ENCODE measurements at regions not wholly inside any gene's neighbourhood (a gene's known extent, or its start where the extent isn't known, plus 50 kb on each side); places are given as distances from the start of the nearest gene placed in this dataset.
"Not testable (repeated sequence)": the region's sequence is repeated elsewhere in the genome, so short reads cannot be mapped to it uniquely, and the experiment has no call there.

GRCh38 chr3:26964836-26965235, 342.3 kb downstream of the LRRC3B start:
- no peak for DNase-seq (ENCODE audit: low spot score)

GRCh38 chr3:26967501-26967900, 344.9 kb downstream of the LRRC3B start:
- no peak for DNase-seq (ENCODE audit: low spot score)

- DNase-seq (ENCODE audit: low spot score), result no peak
Observed at GRCh38 chr3:26984416-26985390, 362.1 kb downstream of the LRRC3B start.

DNA sequence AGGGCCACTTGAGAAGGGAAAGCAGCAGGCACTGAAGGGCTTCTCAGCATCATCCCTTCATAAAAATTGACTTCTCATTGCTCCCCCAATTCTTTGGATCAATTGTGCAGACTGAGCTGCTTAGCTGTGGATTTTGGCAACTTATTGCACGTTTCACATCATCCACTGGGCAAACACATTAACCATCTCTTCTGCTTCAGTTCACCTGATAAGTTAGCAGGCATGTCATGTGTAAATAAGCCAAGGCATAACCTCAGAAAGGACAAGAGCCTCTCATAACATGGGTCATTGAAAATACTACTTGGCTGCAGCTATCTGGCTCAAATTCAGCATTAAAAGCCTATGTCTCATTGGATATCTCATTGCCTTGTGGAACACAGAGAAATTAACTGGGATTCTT, 366.5 kb downstream of the LRRC3B start:
- DNase-seq (ENCODE audit: low spot score), result no peak

DNA sequence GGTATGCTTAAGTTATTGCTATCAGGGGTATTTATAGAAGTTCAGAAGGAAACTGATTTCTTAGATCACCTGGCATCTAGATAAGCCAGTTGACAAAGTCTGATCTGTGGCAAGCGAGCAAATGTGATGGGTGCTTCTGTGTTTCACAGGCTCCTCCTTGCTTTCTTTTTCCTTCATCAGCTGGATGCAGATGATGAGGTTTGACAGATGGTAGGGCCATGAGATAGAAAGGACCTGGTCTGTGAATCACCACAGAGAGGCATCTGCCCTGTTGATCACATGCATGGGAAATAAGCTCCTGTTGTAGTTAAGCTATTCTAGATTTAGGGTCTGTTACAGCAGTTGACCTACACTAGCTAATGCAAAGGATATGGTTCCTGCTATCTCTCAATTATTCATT, 372.0 kb downstream of the NEK10 start:
- DNase-seq (ENCODE audit: low spot score), result no peak

DNA sequence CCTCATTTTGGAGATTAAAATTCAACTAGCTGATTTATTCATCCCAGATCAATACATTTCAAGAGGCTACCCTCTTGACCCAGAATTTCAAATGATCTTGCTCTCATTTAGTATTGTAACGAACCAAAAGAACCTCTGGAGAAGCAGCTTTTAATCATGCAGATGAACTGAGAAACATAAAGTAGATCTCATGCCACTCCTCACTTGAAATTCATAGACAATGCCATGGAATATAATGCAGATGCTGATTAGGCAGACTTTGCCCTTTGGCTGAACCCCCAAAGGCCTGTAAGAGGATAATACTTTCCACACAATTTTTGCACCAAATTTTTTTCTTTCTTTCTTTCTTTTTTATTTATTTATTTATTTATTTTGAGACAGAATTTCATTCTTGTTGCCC, 358.3 kb downstream of the NEK10 start:
- DNase-seq (ENCODE audit: low spot score), result no peak

DNA sequence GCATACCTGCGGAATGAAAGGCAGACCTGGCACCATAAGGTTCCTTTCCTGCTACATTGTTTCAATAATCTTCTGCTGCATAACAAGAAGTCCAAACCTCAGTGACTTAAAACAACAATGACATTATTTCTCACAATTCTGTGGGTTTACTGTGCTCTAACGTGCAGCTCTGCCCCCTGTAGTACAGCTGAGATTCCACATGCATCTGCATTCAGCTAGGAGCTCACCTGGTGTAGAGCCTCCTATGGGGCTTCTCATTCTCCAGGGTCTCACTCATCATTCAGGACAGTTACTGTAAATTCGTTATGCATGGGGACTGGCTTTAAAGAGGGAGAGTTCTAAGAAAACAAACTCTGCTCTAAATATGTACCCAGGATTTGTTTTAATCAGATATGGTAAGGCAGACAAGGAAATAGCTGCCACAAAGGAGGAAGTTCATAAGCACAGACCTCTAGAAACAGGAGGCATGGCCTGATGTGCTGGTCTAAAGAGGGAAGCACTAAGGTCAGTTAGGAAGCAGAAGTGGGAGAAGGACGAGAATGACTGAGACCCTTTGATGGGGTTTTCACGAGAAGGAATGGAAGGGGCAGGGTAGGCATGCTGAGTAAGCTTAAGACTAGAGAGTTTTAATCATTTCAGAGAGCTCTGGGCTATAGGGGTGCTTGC, 347.0 kb downstream of the NEK10 start:
- no peak for DNase-seq (ENCODE audit: low spot score)

DNA sequence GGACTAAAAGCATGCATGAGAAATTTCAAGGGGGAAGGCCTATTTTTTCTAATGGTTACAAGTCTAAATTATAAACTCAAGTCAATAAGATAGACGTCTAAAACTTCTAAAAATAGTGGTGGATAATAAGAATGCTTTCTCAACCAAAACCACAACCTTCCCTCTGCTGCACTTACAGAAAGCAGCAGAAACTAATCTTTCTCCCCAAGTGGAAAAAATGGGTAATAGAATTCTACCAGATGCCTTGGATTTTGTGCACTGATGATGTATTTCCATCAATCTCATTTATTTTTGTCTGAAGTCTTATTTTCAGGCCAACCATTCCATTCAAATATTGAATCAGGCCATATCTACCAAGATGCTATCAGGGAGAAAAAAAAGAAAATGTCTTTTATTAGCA, 344.7 kb downstream of the NEK10 start:
- no peak for DNase-seq (ENCODE audit: low spot score)

GRCh38 chr3:27025718-27026117, 343.5 kb downstream of the NEK10 start:
- no peak for DNase-seq (ENCODE audit: low spot score)

DNA sequence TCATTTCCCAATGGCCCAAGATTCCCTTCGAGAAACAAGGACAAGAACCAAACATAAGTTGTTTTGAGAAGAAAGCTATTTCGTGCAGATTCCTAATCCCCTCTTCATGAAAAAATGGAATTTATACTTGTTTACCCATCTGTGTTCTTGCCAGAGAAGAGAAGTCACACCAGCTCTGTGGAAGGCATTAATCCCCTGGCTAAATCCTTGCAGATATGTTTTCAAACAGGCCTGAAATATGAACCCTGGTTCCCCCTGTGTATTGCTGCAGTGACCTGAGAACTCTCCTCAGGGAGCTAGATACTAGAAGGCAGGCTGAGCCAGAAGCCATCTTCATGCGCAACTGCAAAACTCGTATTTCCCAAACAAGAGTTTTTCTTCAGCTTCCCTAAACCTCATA, 337.7 kb downstream of the NEK10 start:
- no peak for DNase-seq (ENCODE audit: low spot score)

- no peak for DNase-seq (ENCODE audit: low spot score)
Observed at GRCh38 chr3:27034255-27034654, 334.9 kb downstream of the NEK10 start.

DNA sequence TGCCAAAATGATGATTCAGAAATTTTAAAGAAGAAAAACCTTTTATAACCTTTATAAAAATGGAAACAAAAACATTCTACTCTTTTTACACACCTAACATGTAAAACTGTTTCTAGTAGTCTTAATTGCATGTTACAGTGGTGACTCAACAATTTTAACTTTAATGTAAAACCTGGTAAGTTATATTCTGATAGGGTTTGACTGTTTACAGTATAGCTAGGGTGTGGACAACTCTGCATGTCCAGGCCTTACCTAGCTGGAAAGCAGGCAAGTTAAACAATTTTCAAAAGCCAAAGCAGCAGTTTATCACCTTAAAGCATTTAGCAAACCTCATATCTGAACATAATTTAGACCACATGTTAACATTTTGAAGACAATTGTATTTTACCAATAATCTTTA, 328.5 kb downstream of the NEK10 start:
- no peak for DNase-seq (ENCODE audit: low spot score)

- not testable (repeated sequence) for DNase-seq (ENCODE audit: low spot score)
Observed at GRCh38 chr3:27042541-27042940, 326.6 kb downstream of the NEK10 start.

GRCh38 chr3:27043328-27043955, 325.7 kb downstream of the NEK10 start:
- no peak for DNase-seq (ENCODE audit: low spot score)

DNA sequence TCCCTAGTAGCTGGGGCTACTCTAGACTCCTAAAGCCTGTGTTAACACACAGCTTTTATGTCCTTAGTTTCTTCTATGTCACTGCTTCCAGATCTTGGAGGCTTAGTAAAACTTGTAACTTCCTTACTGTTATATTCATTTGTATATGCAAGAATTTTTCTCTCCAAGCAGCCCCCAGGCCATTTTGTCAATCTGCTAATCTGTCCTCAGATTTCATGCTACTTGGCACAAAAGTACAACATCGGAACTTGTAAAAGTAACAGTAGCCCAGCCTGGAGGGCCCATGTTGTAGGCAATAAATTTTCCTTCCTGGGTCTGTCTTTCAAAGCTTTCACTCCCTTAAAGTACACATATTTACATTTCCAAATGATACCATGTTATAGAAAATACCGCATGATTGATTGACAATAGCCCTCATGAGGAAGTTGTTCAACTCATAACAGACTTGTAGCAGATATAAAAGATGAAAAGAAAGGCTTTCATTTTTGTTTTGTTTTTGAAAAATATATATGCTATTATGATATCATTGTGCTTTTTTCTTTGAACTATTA, 324.2 kb downstream of the NEK10 start:
- no peak for DNase-seq (ENCODE audit: low spot score)

GRCh38 chr3:27046351-27046750, 322.8 kb downstream of the NEK10 start:
- no peak for DNase-seq (ENCODE audit: low spot score)

DNA sequence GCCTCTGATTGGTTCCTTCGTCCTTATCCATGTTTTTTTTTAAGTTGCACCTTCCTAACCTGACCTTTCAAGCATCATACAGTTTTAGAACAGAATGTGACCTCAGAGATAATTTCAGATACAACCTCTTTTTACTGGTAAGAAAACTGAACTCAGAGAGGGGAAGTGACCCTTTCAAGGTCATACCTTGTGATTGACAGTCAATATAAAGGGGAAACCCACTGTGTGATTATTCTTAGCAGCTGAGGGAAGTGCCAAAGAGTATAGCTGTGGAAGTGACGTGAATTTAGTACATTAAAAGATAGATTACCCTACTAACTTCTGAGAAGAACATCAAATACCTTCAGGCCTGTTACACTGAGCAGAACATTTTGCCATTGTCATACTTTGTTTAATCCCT, 319.4 kb downstream of the NEK10 start:
- DNase-seq (ENCODE audit: low spot score), result no peak

GRCh38 chr3:27051527-27051926, 317.7 kb downstream of the NEK10 start:
- DNase-seq (ENCODE audit: low spot score), result not testable (repeated sequence)

GRCh38 chr3:27056326-27056725, 312.9 kb downstream of the NEK10 start:
- no peak for DNase-seq (ENCODE audit: low spot score)

- DNase-seq (ENCODE audit: low spot score), result no peak
Observed at GRCh38 chr3:27059489-27059888, 309.7 kb downstream of the NEK10 start.

Data from A172 (cell line).